ENCODE measurements at regions not wholly inside any gene's neighbourhood (a gene's known extent, or its start where the extent isn't known, plus 50 kb on each side); places are given as distances from the start of the nearest gene placed in this dataset.

DNA sequence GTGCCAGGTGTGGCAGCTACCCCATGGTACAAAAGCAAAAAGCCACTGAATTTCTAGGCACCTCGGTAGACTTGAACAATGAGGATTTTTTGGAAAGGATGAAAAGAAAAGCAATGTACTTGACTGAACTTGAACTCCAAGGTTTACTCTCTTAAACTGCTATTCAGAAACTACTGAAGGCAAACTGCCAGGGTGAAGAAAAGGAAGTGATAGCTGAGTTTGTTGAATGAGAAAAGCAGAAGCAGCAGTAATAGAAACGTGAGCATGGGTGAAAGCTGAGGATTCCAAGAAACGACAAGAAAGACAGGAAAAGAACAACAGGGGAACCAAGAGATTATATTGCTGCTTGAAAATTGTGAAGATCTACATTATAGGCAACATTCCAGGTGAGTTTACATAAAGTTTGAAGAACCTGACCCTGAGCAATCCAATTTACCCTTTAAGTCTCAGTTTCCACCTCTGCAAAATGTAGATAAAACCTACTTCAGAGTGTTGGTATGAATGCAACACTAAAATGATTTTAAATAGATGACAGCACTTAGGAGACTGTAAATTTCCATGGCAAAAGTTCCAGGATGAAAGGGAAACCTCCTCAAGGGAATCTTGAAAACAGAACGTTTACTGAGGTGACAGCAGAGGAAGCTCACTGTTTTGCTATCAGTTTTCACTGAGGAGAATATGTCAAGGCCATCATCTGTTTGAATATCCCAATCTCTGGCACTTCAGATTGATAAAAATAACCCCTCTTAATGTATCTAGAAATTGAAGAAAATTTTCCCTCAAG lies 245.8 kb downstream of the SPATA31D1 start:
- no peak for DNase-seq

DNA sequence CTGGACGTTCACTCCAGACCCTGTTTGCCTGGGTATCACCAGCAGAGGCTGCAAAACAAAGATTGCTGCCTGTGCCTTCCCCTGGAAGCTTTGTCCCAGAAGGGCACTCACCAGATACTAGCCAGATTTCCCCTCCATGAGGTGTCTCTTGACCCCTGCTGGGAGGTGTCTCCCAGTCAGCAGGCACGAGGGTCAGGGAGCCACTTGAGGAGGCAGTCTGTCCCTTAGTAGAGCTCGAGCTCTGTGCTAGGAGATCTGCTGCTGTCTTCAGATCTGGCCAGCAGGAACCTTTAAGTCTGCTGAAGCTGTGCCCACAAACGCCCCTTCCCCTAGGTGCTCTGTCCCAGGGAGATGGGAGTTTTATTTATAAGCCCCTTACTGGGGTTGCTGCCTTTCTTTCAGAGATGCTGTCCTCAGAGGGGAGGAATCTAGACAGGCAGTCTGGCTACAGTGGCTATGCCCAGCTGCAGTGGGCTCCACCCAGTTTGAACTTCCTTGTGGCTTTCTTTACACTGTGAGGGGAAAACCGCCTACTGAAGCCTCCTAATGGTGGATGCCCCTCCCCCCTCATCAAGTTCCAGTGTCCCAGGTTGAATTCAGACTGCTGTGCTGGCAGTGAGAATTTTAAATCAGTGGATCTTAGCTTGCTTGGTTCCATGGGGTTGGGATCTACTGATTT lies 253.9 kb downstream of the SPATA31D1 start:
- no peak for DNase-seq

DNA sequence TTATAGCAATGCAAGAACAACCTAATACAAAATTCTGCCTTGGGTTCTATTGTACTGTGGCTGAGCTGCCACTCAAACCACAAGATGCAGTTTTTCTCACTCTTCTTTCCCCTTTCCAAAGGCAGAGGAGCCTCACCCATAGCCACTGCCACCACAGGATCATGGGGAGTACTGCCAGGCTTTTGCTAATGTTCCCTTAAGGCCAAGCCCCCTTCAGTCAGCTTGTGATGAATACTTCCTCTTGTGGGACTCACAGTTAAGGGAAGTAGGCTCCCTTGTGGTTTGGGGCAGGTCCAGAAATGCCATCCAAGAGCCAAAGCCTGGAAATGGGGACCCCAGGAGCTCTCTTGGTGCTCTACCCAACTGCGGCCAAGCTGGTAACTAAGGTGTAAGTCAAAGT lies 258.7 kb downstream of the SPATA31D1 start:
- DNase-seq: peak; percentile 37

- no peak for DNase-seq
Measured at GRCh38 chr9:82252116-82252515, 263.5 kb downstream of the SPATA31D1 start.

GRCh38 chr9:82254646-82255367 lies 266.2 kb downstream of the SPATA31D1 start:
- DNase-seq: no peak

GRCh38 chr9:82255481-82256176 lies 267.1 kb downstream of the SPATA31D1 start:
- no peak for DNase-seq

- DNase-seq: no peak
Measured at GRCh38 chr9:82260691-82261090, 272.1 kb downstream of the SPATA31D1 start.

- no peak for DNase-seq
Measured at GRCh38 chr9:82263619-82264018, 275.0 kb downstream of the SPATA31D1 start.

GRCh38 chr9:82271106-82271561 lies 282.6 kb downstream of the SPATA31D1 start:
- DNase-seq: no peak

GRCh38 chr9:82273121-82273520 lies 284.5 kb downstream of the SPATA31D1 start:
- no peak for DNase-seq

GRCh38 chr9:82275258-82275927 lies 286.8 kb downstream of the SPATA31D1 start:
- no peak for DNase-seq

GRCh38 chr9:82281066-82281465 lies 292.5 kb downstream of the SPATA31D1 start:
- DNase-seq: no peak

DNA sequence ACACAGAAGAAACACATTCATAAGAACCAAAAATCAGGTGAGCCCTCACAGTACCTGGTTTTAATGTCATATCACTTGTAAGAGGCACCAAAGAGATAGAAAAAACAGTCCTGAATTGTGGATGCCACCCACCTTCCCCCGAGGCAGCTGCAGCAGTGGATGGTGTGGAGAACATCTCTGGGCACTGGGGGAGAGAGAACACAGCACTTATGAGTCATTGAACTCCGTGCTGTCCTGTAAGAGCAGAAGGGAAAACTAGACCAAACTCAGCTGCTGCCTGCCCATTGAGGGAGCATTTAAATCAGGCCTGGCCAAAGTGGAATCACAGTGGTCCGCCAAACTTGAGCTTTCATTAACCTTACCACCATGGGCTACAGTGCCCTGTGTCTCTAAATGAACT lies 296.2 kb downstream of the SPATA31D1 start:
- DNase-seq: no peak

GRCh38 chr9:82295181-82295580 lies 306.6 kb downstream of the SPATA31D1 start:
- peak; percentile 42 for DNase-seq

- DNase-seq: no peak
Measured at GRCh38 chr9:82299870-82300269, 311.3 kb downstream of the SPATA31D1 start.

DNA sequence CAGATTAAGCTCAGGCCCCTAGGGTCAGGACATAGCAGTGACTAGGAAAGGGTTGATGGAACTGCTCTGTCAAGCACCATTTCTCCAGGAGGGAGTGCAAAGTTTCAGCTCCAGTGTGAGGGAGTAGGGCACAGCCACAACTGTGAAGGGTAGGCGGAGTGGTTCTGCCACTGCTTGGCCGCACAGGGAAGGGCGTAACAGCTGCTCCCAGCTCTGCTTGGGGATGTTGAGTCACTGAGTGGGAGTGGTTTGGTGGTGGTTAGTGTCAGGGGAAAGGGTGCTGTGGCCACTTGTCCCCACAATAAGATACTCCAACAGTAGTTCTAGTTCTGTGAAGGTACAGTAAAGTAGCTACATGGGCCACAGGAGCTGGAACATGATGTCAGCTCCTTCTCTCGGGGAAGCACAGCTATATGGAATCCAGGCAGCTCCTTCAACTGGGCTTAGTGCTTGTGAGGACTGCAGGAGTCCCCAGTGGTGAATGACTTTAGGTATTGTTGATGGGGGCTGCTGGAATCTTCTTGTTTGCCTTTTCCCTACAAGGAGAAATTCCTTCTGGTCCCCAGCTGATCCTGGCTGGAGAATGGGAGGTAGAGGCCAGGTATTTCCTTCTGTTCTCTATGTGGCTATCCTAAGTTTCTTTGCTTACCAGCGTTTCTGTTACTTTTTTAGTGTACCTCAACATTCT lies 314.5 kb downstream of the SPATA31D1 start:
- no peak for DNase-seq

DNA sequence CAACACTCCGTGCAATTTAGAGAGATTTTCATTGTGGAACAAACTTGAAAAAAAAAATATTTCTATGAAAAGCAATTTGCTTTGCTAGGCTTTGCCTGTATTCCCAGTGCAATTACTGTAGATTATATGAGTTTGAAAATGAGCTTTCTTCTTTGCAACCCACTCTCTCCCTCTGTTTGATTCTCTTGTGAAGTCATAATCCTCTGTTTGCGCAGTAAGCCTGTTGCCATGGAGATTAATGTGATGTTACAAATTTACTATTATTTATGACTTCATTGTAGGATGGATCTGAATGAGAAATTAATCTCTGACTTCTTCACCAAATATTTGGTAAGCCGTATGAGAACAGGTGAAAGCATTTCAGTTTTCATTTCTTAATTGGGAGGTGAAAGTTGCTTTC lies 320.3 kb downstream of the SPATA31D1 start:
- DNase-seq: no peak

GRCh38 chr9:82313697-82314096 lies 325.1 kb downstream of the SPATA31D1 start:
- no peak for DNase-seq

GRCh38 chr9:82320566-82320965 lies 332.0 kb downstream of the SPATA31D1 start:
- DNase-seq: no peak

- DNase-seq: no peak
Measured at GRCh38 chr9:82325907-82326306, 337.3 kb downstream of the SPATA31D1 start.

- no peak for DNase-seq
Measured at GRCh38 chr9:82327641-82328040, 339.1 kb downstream of the SPATA31D1 start.

- DNase-seq: no peak
Measured at GRCh38 chr9:82331079-82331478, 342.5 kb downstream of the SPATA31D1 start.
